Nephron progenitor cell (in vitro differentiated cells): ENCODE measurements at regions not wholly inside any gene's neighbourhood (a gene's known extent, or its start where the extent isn't known, plus 50 kb on each side); places are given as distances from the start of the nearest gene placed in this dataset.

Experiments
- DNase-seq: peaks from one replicate; pipeline ENCODE4 v3.0.0; 2021
- H3K27ac Mint-ChIP-seq: 2 replicates; pipeline ENCODE4 v1.8.0; 2021; ENCODE audit warnings: mild to moderate bottlenecking, moderate library complexity, mixed read lengths
- H3K27me3 Mint-ChIP-seq: 2 replicates; pipeline ENCODE4 v1.8.0; 2021; ENCODE audit warnings: mild to moderate bottlenecking, low read depth, mixed read lengths; ENCODE audit not compliant: poor library complexity
- H3K36me3 Mint-ChIP-seq: 2 replicates; pipeline ENCODE4 v1.8.0; 2021; ENCODE audit warnings: low read depth, mixed read lengths
- H3K4me1 Mint-ChIP-seq: 2 replicates; pipeline ENCODE4 v1.8.0; 2021; ENCODE audit warnings: mixed read lengths
- H3K4me3 Mint-ChIP-seq: 2 replicates; pipeline ENCODE4 v1.8.0; 2021; ENCODE audit warnings: mild to moderate bottlenecking, moderate library complexity, mixed read lengths
- H3K9me3 Mint-ChIP-seq: 2 replicates; pipeline ENCODE4 v1.8.0; 2021; ENCODE audit warnings: mild to moderate bottlenecking, moderate library complexity, mixed read lengths
- TF ChIP-seq, protein P1 (sequence below): fragments of 200-600 bp; sonication (generic); IDR thresholded peaks from 2 replicates; pipeline ENCODE4 v1.5.0; 2021; ENCODE audit warnings: antibody characterized with exemption

DNA sequence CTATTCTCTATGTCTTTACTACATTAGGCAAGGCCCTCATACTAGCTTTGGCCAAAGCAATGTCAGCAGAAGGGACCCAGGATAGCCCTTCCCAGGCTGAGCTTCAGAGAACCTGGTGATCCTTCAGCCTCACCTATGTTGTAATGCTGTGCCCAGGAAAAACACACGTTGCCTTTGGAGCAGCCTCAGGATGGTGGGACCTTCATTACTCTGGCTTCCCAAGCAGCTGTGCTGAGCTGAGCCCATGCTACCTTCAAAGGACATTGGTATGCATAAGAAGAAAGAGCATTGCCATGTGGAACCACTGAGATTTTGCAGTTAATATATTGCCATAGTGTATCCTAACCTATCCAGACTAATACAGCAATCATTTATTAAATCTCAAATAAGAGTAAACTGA lies 756.4 kb upstream of the ID2 start:
- peaks cover 6% of the 10 kb centered on the region for H3K27me3 Mint-ChIP-seq
- H3K27ac Mint-ChIP-seq, result no peak overlapping the region
- H3K36me3 Mint-ChIP-seq, result no peaks in the 10 kb centered on the region
- DNase-seq, result no peak
- peaks cover 9% of the 10 kb centered on the region for H3K9me3 Mint-ChIP-seq
- TF ChIP-seq, protein P1, sequence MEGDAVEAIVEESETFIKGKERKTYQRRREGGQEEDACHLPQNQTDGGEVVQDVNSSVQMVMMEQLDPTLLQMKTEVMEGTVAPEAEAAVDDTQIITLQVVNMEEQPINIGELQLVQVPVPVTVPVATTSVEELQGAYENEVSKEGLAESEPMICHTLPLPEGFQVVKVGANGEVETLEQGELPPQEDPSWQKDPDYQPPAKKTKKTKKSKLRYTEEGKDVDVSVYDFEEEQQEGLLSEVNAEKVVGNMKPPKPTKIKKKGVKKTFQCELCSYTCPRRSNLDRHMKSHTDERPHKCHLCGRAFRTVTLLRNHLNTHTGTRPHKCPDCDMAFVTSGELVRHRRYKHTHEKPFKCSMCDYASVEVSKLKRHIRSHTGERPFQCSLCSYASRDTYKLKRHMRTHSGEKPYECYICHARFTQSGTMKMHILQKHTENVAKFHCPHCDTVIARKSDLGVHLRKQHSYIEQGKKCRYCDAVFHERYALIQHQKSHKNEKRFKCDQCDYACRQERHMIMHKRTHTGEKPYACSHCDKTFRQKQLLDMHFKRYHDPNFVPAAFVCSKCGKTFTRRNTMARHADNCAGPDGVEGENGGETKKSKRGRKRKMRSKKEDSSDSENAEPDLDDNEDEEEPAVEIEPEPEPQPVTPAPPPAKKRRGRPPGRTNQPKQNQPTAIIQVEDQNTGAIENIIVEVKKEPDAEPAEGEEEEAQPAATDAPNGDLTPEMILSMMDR, result no peak
- no peaks in the 10 kb centered on the region for H3K4me1 Mint-ChIP-seq
- no peak overlapping the region for H3K4me3 Mint-ChIP-seq

DNA sequence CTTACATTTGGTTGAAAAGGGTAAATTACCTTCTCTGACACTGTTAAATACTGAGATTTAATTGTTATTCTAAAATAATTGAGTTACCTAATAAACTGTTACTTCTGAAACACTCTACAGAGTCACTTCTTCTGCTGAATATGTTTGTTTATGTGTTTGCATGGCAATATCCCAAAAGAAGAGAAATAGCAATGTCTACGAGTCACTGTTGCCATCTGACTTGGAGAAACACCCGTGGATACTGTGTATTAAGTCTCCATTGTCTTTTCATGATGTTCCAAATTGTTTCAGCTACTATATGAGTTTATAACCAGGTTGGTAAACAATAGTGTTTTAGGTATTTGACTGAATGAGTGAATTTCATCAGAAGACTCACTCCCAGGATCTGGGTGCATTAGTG lies 754.2 kb upstream of the ID2 start:
- H3K27me3 Mint-ChIP-seq, result peaks cover 10% of the 10 kb centered on the region
- H3K4me3 Mint-ChIP-seq, result no peak overlapping the region
- TF ChIP-seq, protein P1, result no peak
- DNase-seq, result no peak
- no peaks in the 10 kb centered on the region for H3K36me3 Mint-ChIP-seq
- peaks cover 8% of the 10 kb centered on the region for H3K9me3 Mint-ChIP-seq
- H3K27ac Mint-ChIP-seq, result no peak overlapping the region
- no peaks in the 10 kb centered on the region for H3K4me1 Mint-ChIP-seq

DNA sequence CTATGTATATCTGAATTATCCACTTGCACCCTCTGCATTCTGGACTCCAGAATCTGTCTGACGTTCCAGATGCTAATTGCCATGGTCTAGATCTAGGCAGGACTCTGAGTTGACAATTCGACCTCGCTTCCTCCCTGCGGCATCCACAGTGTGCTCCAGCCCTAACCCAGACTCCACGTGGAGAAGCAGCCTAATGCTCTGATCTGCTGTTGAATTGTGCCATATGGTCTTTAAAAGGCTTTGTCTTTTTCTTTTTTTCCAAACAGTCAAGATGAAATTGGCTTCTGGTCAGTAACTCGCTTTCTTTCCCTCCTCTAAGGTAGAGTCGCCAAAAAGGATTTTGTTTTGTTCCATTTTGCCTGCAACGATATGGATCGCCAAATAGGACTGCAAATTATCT lies 752.6 kb upstream of the ID2 start:
- no peak for DNase-seq
- TF ChIP-seq, protein P1, result no peak
- peaks cover 7% of the 10 kb centered on the region for H3K27me3 Mint-ChIP-seq
- no peaks in the 10 kb centered on the region for H3K4me1 Mint-ChIP-seq
- H3K9me3 Mint-ChIP-seq, result peaks cover 4% of the 10 kb centered on the region
- no peaks in the 10 kb centered on the region for H3K36me3 Mint-ChIP-seq
- H3K4me3 Mint-ChIP-seq, result no peak overlapping the region
- H3K27ac Mint-ChIP-seq, result no peak overlapping the region

DNA sequence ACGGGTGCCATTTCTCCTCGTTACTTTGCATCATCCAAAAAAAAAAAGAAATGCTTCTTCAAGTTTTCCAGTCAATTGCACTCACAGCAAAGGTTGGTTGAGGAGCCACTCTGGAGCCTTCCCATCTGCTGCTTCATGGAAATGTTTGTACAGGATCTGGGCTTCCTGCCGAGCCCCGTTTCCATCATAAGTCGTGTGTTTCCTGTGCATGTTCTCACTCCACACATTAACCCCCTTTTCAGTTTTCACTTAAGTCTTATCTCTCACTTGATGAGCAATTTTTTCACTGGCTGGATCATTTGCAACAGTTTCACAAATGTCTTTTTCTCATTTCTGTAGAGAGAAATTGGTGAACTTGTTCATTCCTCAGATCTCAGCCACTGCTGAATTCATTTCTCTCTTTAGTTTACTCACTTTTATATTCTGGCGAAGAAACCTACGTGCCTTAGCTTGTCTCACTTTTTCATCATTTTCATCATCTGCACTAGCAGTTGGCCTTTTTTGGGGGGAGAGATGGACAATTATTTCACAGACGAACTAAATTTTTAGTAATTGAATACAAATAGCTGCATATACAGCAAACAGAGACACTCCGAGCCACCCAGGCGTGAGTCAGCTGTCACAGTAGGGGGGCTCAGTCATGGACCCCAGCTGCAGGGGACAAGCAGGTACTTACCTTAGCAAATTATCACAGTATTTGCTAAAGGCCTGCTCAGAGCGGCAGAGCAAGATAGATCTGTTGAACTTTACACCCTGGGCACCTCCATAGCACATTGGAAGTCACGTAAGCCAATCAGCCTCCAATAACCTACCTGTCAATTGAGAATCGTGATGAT lies 750.8 kb upstream of the ID2 start:
- H3K9me3 Mint-ChIP-seq, result peaks cover 4% of the 10 kb centered on the region
- H3K27me3 Mint-ChIP-seq, result peaks cover 14% of the 10 kb centered on the region
- H3K36me3 Mint-ChIP-seq, result no peaks in the 10 kb centered on the region
- H3K27ac Mint-ChIP-seq, result no peak overlapping the region
- H3K4me3 Mint-ChIP-seq, result no peak overlapping the region
- no peaks in the 10 kb centered on the region for H3K4me1 Mint-ChIP-seq
- TF ChIP-seq, protein P1, result no peak
- DNase-seq, result no peak

DNA sequence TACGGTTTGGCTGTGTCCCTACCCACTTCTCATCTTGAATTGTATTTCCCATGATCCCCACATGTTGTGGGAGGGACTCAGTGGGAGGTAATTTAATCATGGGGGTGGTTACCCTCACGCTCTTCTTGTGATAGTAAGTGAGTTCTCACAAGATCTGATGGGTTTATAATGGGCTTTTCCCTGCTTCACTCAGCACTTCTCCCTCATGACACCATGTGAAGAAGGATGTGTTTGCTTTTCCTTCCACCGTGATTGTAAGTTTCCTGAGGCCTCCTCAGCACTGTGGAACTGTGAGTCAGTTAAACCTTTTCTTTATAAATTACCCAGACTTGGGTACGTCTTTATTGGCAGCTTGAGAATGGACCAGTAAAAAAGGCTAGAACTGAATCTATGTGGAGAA lies 750.0 kb upstream of the ID2 start:
- H3K4me3 Mint-ChIP-seq, result no peak overlapping the region

More for the DNA sequence above, 750.0 kb upstream of the ID2 start:
- no peaks in the 10 kb centered on the region for H3K4me1 Mint-ChIP-seq
- peaks cover 4% of the 10 kb centered on the region for H3K9me3 Mint-ChIP-seq
- H3K36me3 Mint-ChIP-seq, result no peaks in the 10 kb centered on the region
- H3K27ac Mint-ChIP-seq, result no peak overlapping the region
- TF ChIP-seq, protein P1, result no peak
- no peak for DNase-seq
- H3K27me3 Mint-ChIP-seq, result peaks cover 14% of the 10 kb centered on the region
